NCI-H524 treated with DMSO at 0.1 percent for 48 hours (cell line): ENCODE measurements at regions not wholly inside any gene's neighbourhood (a gene's known extent, or its start where the extent isn't known, plus 50 kb on each side); places are given as distances from the start of the nearest gene placed in this dataset.
"Not testable (repeated sequence)": the region's sequence is repeated elsewhere in the genome, so short reads cannot be mapped to it uniquely, and the experiment has no call there.

Experiments
- DNase-seq: peaks from one replicate; lab custom pipeline; 2025; lab: John Stamatoyannopoulos, UW

DNA sequence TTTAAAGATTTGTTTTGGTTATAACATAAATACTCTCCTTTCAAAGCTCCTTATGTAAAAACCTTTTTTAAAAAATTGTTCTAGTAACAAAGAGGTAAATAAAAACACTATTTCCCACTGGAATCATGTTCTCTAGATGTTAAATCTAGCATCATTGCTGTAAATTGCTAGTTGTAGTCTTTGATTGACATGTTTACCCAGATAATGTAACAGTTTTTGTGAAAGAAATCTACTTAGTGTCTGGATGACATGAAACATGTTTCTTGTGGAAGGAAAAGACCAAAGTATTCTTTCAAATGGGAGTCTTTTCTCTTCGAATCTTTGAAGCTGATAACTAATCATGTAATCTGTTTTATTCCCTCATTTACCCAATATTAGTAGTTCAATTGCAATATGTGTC, 1565.9 kb upstream of the WWC1 start:
- no peak for DNase-seq

DNA sequence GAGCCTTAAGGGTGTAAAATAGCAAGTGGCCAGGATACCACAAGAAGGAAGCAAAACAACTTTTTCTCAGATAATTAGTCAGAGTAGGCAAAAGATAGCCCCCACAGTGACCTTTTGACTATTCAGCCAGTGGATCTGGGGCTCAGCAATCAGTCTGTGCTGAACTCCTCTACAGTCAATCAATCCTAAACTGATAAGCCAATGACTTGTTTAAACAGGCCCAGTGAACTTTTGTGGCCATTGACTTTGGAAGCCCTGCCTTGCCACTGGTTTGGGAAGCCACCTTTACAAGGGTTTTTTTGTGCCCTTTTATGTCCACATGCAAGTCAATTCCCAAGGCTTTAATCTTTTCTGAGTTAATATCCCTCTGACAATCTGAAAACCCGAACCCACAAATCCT, 1565.0 kb upstream of the WWC1 start:
- DNase-seq, result no peak

DNA sequence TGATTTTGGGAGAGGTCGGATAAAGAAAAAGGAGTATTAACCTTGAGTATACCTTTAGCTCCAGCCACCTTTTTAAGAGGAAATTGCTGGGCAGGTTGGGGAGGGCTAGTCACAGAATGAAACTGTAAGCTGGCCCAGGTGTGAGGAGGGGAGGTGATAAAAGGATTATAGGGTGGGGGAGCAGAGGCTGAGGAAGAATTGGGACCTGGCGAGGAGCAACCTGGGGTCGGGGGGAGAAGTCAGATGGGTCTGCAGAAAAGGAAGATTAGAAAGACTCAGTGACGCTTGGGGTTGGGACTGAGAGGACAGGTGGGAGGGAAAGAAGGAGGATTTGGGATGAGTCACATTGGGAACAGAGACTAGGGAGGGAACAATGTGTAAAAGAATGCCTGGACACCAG, 1548.5 kb upstream of the WWC1 start:
- not testable (repeated sequence) for DNase-seq

DNA sequence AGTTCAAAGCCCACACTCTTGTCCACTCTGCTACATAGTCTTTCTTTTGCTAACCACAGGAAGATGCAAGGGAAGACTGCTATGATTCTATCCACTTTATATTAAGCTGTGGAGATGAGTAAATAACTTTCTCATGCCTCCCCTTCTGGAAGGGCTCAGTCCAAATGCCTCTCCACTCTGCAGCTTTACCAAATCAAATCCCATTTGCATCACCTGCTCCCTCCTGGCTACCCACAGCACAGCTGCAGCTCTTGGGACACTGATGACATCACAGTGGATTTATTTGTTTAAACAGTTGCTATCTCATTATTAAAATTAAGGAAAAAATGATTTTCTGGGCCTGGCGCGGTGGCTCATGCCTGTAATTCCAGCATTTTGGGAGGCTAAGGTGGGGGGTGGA, 1544.9 kb upstream of the WWC1 start:
- DNase-seq, result no peak

DNA sequence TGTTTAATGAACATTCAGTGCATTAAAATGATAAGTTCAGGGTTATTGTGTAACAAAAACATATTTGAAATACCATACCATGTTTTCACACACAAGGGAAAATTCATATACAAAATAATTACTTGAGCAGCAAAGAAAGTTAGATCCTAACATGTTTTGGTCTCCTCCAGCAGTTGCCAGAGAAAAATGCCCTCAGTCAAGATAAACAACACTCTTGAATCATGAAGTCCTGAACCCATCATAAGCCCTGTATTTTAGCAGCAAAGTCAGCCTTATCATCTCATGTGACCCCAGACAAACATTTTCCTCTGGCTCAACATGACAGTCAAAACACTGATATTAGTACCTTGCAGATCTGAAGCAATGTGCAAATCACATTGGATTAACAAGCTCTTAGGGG, 1541.1 kb upstream of the WWC1 start:
- DNase-seq, result no peak

DNA sequence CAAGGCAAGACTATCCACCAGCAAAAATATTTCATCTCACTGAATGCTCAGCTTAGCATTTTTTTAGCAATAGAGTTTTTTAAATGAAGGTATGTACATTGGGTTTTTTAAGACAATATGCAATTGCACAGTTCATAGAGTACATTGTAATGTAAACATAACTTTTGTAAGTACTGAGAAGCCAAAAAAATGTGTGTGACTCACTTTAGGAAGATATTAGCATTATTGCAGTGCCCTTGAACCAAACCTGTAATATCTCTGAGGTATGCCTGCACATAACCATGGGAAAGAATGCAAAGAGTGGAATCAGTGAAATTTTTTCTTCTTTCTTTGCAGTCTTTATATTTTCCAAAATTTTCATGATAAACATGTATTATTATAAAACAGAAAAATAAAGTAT, 1533.3 kb upstream of the WWC1 start:
- no peak for DNase-seq

DNA sequence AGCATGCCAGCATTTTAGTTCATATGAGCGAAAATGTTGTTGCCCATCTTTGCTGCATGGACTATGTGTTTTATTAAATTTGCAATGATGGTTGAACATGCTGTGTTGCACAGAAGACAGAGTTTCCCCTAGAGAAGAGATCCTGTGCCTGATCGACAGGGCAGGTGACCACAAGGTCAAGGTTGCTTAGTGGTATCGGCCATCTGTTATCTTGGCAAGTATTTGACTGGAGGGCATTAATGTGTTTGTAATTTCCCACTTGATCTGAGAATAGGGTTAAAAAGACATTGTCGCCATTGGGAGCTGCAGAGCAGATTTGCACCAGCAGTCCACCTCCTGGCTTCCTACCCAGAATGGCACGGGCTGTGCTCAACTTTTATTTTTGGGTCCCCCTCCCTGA, 1523.6 kb upstream of the WWC1 start:
- no peak for DNase-seq

DNA sequence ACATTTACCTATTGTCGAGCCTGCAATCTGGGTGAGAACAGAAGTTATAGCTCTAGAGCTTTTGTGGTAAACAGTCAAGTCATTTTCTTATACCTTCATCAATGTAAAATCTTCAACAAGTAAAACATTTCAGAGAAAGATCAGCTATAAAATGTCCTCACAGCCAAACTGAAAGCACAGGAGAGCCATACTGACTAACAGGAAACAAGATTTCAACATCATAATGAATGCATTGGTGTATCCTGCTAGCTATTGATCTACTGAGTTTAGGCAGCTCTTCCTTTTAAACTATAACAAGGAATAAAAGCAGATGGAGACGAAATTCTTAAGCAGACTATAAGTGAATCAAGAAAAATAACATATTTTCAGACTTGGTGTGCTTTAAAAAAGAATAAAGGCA, 1522.9 kb upstream of the WWC1 start:
- no peak for DNase-seq

DNA sequence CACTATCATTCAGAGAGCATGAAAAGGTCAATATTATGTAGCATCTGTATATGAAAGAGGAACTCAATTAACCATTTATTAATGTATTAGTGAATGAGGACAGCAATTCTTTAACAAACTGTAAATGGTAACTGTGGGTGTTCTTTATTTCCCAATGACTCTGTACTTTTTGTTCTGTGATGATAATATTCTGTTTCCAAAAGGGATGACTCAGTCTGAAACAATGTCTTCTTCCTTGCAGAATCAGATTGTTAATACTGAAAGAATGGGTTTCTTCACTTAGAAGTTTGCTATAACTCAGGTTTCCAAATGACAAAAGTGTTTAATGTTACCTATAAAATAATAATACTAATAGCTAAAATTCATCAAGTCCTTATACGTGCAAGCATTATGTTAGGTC, 1518.7 kb upstream of the WWC1 start:
- DNase-seq, result no peak

DNA sequence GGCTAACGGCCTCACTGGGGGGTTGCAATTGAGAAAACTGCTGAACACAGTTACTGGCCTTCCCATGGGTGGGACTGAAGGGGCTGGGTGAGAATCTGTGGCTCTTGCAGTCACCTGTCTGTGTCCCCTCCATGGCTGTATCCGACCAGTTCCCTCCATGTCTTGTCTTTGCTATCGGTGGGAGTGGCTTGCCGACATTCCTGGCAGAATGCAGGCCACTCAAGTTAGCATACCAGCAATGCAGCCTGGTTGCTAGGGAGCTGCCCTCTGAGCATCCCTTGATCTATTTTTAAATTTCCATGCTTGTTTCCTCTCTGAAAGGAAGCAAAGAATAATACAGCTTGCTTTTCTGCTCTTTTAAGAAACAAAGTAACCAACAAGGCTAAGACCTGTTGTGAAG, 1509.7 kb upstream of the WWC1 start:
- no peak for DNase-seq

DNA sequence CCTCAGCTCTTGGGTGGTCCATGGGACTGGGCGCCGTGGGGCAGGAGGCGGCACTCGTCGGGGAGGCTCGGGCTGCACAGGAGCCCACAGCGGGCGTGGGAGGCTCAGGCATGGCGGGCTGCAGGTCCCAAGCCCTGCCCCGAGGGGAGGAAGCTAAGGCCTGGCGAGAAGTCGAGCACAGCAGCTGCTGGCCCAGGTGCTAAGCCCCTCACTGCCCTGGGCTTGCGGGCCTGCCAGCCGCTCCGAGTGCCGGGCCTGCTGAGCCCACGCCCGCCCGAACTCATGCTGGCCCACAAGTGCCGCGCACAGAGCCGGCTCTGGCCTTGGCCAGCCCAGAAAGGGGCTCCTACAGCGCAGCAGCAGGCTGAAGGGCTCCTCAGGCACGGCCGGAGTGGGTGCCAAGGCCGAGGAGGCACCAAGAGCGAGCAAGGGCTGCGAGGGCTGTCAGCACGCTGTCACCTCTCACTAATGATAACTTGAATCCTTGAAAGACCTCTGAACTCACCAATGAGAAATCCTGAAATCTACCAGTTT, 1506.8 kb upstream of the WWC1 start:
- no peak for DNase-seq

DNA sequence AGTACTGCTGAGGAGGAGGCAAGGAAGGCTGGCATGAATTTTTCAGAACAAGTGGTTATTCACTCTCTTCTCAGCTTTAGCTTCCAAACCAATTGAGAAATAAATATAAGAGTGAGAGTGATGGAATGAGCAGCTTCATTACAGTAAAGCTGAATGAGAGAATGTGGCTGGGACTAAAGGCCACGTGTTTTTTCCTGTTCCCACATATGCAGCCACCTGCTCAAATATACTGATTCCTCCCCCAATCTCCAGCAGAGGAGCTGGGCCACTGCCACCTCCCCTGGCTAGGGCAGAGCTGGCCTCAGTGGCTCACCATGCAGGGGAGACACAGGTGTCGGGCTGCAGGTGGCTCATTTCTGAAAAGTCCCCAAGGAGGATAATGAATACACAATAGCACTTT, 1505.3 kb upstream of the WWC1 start:
- DNase-seq, result no peak

DNA sequence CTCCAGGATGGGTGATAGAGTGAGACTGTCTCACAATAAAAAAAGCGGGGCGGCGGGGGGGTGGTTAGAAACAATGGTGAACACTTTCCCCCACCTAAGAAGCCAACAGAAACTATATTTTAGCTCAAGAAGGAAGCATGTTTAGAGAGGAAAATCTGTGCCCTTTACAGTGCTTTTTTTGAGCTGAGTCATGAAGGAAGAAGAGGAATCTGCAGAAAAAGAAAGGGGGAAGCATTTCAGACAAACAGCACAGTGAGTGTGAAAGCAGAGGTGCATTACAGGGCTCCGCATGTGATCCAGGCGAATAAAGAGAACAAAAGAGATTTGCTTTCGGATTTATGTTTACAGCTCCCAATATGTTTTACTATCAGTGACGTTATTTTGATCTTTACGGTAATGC, 1504.6 kb upstream of the WWC1 start:
- no peak for DNase-seq

DNA sequence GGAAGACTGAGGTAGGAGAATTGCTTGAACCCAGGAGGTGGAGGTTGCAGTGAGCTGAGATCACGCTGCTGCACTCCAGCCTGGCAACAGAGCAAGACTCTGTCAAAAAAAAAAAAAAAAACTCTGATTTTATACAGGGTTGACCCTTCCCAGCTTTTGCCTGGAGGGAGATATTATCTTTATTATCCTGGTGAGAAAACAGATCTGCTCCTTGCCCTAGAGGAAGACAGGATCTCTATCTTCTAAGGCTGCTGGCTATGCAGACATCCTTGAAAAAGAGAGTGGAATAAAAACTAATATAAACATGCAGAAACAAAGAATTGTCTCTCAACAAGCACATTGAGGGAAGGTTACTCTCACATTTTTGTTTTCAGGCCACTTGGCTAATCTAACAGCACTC, 1503.4 kb upstream of the WWC1 start:
- DNase-seq, result no peak

DNA sequence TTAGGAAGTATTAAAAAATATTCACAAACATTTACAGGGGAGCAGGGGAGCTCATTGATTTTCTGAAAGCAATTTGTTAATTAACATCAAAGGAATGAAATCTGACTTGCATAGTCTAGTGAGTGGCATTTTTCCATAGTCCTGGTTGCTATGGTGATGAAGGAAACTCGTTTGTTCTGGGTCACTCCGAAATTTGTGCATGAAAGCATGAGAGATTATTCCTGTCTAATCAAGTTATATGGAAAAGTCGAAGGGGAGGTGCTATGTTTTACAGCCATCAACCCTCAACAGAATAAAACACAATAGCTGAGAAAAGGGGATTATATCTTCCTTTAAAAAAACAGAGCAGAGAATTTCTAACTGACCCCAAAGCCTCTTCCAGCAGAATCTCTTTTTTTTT, 1495.7 kb upstream of the WWC1 start:
- DNase-seq, result no peak

DNA sequence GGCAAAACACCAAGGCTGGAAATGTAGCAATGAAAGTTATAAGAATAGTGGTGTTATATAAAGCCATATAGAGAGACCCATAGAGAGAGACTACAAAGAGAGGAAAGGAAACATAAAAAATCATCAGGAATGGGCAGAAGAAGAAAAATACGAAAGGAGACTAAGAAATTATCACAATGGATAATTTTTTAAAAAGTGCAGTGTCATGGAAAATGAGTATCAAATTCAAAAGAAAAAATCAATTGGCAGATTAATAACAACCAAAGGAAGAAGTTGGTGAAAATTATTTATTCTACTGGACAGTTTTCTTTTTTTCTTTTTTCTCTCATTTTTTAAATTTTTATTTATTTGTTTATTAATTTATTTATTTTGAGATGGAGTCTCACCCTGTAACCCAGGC, 1488.4 kb upstream of the WWC1 start:
- no peak for DNase-seq

DNA sequence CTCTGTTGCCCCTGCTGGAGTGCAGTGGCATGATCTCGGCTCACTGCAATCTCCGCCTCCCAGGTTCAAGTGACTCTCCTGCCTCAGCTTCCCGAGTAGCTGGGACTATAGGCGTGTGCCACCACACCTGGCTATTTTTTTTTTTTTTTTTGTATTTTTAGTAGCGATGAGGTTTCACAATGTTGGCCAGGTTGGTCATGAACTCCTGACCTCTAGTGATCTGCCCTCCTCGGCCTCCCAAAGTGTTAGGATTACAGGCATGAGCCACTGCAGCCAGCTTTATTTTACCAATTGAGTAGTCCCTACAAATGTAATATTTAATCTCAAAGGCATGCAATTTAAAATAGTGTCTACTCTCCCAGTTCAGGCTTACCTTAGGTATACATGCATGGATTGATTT, 1487.2 kb upstream of the WWC1 start:
- DNase-seq, result not testable (repeated sequence)

DNA sequence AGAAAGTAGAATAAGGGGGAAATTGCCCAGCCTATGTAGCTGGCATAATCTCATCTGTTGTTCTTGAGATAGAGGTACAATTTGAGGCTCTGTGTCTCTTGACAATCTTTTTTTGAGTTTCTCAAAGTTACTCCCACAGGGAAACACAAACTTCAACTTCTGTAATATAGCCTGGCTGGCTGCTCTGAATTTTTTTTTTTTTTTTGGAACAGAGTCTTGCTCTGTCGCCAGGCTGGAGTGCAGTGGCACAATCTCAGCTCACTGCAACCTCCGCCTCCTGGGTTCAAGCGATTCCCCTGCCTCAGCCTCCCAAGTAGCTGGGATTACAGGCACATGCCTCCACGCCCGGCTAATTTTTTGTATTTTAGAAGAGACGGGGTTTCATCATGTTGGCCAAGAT, 1486.8 kb upstream of the WWC1 start:
- not testable (repeated sequence) for DNase-seq

DNA sequence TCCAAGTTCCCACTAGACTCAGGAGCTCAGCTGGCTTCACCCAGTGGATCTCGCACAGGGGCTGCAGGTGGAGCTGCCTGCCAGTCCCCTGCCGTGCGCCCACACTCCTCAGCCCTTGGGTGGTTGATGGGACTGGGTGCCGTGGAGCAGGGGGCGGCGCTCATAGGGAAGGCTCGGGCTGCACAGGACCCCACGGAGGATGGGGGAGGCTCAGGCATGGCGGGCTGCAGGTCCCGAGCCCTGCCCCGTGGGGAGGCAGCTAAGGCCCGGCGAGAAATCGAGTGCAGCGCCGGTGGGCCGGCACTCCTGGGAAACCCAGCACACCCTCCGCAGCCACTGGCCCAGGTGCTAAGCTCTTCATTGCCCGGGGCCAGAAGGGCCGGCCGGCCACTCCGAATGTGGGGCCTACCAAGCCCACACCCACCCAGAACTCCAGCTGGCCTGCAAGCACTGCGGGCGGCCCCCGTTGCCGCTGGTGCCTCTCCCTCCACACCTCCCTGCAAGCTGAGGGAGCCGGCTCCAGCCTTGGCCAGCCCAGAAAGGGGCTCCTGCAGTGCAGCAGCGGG, 1481.3 kb upstream of the WWC1 start:
- not testable (repeated sequence) for DNase-seq

DNA sequence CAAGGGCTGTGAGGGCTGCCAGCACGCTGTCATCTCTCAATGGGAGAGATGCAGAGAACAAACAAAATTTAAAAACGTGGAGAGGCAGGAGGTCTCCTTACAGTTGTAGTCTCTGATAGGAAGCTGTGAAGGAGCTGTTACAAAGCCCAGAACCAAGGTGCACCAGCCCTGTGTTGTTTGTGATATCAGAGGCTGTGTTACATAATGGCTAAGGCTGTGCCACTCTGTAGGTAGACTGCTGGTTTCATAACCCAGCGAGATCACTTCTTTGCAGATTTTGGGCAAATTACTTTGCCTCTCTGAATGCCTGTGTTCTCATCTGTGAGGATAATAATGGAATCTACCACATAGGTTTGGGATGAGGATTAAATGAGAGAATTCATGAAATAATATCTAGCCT, 1480.7 kb upstream of the WWC1 start:
- DNase-seq, result no peak

DNA sequence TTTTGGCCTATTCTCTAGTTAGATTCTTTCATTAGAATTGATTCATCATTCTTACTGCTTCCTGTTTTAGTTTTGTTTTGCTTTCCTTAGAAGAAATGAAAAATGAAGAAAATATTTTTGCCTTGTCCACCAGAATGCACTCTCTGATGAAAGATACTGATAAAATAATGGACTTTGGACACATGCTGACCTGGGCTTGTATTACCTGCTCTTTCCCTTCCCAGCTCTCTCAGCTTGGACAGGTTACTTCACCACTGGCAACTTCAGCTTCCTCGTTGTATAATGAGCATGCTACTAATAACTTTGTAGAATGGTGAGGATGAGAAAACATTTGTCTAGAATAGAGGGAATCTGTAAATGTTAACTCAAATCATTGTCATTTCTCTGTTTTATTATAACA, 1468.1 kb upstream of the WWC1 start:
- DNase-seq, result no peak

DNA sequence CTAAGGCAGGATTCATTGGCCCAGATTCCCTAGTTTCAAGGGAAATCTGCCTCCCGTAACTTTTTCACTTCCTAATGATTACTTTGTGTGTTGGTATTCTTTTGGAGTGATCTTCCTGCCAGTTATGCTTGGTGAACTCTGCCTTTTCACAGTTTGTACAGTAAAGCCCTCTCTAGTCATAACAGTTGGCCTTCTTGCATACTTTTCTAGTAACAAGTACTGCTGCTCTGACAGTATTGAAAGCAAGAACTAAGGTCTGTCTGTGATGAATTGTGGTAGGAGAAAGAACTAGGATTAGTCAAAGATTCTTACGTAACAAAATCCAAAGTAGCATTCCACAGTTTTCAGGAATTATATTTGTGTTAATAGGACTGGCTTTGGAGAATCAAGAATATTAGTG, 1457.2 kb upstream of the WWC1 start:
- no peak for DNase-seq

DNA sequence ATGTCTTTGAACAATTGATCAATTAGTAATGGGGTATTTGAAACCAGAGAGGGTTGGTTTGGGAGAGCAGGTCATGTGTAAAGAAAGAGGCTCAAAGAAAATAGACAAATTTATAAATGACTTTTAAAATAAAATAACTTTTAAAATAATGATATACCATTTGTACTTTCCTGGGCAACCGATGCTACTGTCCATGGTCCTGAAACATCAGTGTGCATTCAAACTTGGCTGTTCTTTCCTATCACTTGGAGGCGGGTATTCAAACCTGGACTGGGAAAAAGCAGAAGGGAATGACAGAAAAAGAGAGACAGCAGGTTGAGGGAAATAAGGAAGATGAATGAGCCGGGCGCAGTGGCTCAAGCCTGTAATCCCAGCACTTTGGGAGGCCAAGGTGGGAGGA, 1446.4 kb upstream of the WWC1 start:
- DNase-seq, result no peak

DNA sequence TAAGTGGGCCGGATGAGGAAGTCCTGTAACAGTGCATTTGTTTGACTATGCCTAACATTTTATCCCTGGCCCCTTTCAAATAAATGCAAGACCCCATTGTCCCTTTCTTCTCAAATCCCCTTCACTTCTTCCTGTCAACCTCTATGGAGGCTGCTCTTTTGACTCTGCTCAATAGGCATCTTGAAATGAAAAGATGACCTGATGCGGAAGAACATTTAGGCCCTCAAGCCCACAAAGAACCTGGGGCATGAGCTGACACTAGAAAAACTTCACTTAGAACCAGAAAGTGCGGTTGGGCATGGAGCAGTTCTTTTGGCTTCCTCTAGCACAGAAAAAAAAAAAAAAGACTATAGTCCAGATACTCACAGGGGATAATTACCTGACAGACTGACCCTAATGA, 1434.7 kb upstream of the WWC1 start:
- no peak for DNase-seq

DNA sequence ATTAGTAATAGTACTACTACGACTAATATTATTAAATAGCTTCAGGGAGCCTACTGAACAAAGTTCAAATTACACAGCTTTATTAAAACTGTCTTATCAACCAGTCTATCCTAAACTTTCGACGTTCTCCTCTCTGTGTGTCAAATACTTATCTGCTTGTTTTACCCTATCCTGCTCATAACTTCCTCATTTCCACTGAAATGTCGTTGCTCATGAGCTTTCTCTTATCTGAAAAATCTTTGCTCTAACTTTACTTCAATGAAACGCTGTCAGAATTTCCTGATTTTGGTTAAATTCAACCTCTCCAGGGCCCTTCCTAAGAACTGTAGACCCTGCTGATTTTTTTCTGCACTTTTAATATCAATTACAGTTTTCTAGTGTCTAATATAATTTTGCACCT, 1431.0 kb upstream of the WWC1 start:
- DNase-seq, result no peak
